SKM-1 treated with dmso at 0.1 percent for 144 hours (cell line): ENCODE measurements at regions not wholly inside any gene's neighbourhood (a gene's known extent, or its start where the extent isn't known, plus 50 kb on each side); places are given as distances from the start of the nearest gene placed in this dataset.
"Not testable (repeated sequence)": the region's sequence is repeated elsewhere in the genome, so short reads cannot be mapped to it uniquely, and the experiment has no call there.

Experiments used
- DNase-seq: peaks from one replicate; lab custom pipeline; 2025; ENCODE audit not compliant: unreplicated experiment; lab: John Stamatoyannopoulos, UW

- not testable (repeated sequence) for DNase-seq
These were observed 180.9 kb downstream of the CEP170 start for GRCh38 chr1:243074224-243074623.

- DNase-seq = not testable (repeated sequence)
These were observed 188.0 kb downstream of the CEP170 start for GRCh38 chr1:243067056-243067455.

GRCh38 chr1:243061965-243062364 is 193.1 kb downstream of the CEP170 start:
- DNase-seq = not testable (repeated sequence)

GRCh38 chr1:243055510-243055909 is 199.6 kb downstream of the CEP170 start:
- not testable (repeated sequence) for DNase-seq

- not testable (repeated sequence) for DNase-seq
These were observed 200.0 kb downstream of the CEP170 start for GRCh38 chr1:243055091-243055490.

- DNase-seq = not testable (repeated sequence)
These were observed 200.4 kb downstream of the CEP170 start for GRCh38 chr1:243054681-243055080.

GRCh38 chr1:243053048-243053447 is 202.0 kb downstream of the CEP170 start:
- not testable (repeated sequence) for DNase-seq

GRCh38 chr1:243050613-243051012 is 204.5 kb downstream of the CEP170 start:
- not testable (repeated sequence) for DNase-seq

GRCh38 chr1:243049716-243050115 is 205.4 kb downstream of the CEP170 start:
- DNase-seq = not testable (repeated sequence)

GRCh38 chr1:243021365-243021764 is 233.7 kb downstream of the CEP170 start:
- DNase-seq = not testable (repeated sequence)

- DNase-seq = not testable (repeated sequence)
These were observed 235.9 kb downstream of the CEP170 start for GRCh38 chr1:243019030-243019635.

GRCh38 chr1:243010719-243011118 is 244.4 kb downstream of the CEP170 start:
- not testable (repeated sequence) for DNase-seq

GRCh38 chr1:243001003-243001402 is 254.1 kb downstream of the CEP170 start:
- DNase-seq = not testable (repeated sequence)

- not testable (repeated sequence) for DNase-seq
These were observed 262.3 kb downstream of the CEP170 start for GRCh38 chr1:242992776-242993175.

- DNase-seq = not testable (repeated sequence)
These were observed 270.0 kb downstream of the CEP170 start for GRCh38 chr1:242985096-242985495.

GRCh38 chr1:242973341-242973740 is 281.7 kb downstream of the CEP170 start:
- DNase-seq = not testable (repeated sequence)

GRCh38 chr1:242966892-242967291 is 288.2 kb downstream of the CEP170 start:
- no peak for DNase-seq

- not testable (repeated sequence) for DNase-seq
These were observed 295.7 kb downstream of the CEP170 start for GRCh38 chr1:242959397-242959796.

- not testable (repeated sequence) for DNase-seq
These were observed 300.1 kb downstream of the CEP170 start for GRCh38 chr1:242954945-242955344.

GRCh38 chr1:242946206-242946605 is 308.9 kb downstream of the CEP170 start:
- no peak for DNase-seq

- DNase-seq = not testable (repeated sequence)
These were observed 318.4 kb downstream of the CEP170 start for GRCh38 chr1:242936725-242937124.

- DNase-seq = not testable (repeated sequence)
These were observed 330.4 kb downstream of the CEP170 start for GRCh38 chr1:242924717-242925116.

- not testable (repeated sequence) for DNase-seq
These were observed 331.5 kb downstream of the CEP170 start for GRCh38 chr1:242923603-242924002.
